ENCODE measurements at regions not wholly inside any gene's neighbourhood (a gene's known extent, or its start where the extent isn't known, plus 50 kb on each side); places are given as distances from the start of the nearest gene placed in this dataset.

DNA sequence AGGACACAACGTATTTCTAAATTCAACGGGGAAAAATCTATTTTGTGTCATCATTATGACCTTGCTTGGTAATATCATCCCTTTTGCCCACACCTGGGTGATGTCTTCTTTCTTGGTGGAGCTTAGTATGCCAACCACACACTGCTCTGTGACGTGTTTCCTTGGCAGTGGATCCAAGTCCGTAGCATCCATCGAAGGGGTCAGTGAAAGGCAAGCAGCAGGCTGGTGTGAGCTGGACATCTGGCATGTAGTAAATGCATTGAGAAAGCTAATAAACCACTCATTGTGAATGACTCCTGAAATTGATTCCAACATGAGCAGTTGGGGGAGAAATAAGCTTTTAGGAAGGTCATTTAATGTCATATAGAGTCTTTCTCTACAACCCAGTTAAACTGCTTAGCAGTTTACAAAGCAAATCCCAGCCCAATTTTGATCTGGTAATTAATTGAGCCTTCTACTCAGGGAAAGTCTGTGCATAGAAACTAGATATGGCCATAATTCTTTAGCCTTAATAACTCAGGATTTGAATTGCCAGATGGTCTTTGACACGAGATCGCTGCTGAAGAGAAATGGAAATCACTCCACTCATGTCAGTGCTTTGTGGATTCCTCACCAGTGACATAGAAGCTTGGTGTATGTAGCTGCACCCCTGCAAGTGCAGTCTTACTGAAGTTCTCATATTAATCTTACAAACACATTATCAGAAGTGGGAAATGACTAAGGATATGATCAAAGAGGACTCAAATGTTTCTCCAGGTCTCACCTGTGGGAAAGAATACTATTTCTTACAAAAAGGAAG is 494.8 kb downstream of the CMPK2 start:
- H3K4me3 Mint-ChIP-seq (ENCODE audit: unreplicated experiment), result no peak overlapping the region
- BruUV-seq (replicated peaks), result no TSS peak
- POLR2A ChIA-PET, result no interaction called here
- H3K36me3 Mint-ChIP-seq (ENCODE audit: insufficient read depth, unreplicated experiment), result no peaks in the 10 kb centered on the region
- H3K27me3 Mint-ChIP-seq (ENCODE audit: insufficient read depth, unreplicated experiment), result no peaks in the 10 kb centered on the region
- no peak for DNase-seq (ENCODE audit: unreplicated experiment)
- CTCF ChIA-PET, result interaction anchor here (1.1 kb wide), 1 partner anchor 11 kb away, joined by 5 read pairs; no protein-coding TSS in a partner anchor
- intact Hi-C loops (cut with micrococcal nuclease), result no loop called here
- no peak overlapping the region for H3K27ac Mint-ChIP-seq (ENCODE audit: low read depth, unreplicated experiment)
- peaks cover 5% of the 10 kb centered on the region for H3K4me1 Mint-ChIP-seq (ENCODE audit: insufficient read depth, unreplicated experiment)
- TF ChIP-seq, protein P1, sequence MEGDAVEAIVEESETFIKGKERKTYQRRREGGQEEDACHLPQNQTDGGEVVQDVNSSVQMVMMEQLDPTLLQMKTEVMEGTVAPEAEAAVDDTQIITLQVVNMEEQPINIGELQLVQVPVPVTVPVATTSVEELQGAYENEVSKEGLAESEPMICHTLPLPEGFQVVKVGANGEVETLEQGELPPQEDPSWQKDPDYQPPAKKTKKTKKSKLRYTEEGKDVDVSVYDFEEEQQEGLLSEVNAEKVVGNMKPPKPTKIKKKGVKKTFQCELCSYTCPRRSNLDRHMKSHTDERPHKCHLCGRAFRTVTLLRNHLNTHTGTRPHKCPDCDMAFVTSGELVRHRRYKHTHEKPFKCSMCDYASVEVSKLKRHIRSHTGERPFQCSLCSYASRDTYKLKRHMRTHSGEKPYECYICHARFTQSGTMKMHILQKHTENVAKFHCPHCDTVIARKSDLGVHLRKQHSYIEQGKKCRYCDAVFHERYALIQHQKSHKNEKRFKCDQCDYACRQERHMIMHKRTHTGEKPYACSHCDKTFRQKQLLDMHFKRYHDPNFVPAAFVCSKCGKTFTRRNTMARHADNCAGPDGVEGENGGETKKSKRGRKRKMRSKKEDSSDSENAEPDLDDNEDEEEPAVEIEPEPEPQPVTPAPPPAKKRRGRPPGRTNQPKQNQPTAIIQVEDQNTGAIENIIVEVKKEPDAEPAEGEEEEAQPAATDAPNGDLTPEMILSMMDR (IDR thresholded peaks at IDR 0.05; ENCODE audit: unreplicated experiment), result no peak
- H3K9me3 Mint-ChIP-seq (ENCODE audit: unreplicated experiment), result no peaks in the 10 kb centered on the region

DNA sequence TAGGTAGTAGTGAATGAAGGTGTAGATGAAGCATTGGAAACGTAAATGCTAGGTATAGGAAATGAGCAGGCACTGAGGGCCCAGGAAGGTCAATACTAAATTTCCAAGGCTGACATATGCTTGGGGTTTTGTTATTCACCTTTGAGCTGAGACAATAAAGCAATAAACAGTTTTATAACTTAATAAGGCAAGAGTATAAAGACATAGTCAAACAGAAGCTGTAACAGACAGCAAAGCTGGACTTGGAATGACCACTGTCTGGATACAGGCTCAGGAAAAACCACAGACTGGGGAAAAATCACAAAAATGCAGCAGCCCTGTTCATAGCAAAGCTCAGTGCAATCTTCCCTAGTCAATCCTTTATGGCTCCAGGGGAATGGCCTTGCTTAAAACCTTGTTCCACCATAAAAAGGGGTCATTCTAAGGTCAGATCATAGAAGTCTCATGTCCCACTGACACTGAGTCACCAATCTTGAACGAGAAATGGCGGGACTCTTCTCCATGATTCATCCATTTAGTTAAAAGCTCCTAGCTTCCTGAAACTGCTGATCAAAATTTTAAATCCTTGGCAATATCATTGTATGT is 493.3 kb downstream of the CMPK2 start:
- ChIA-PET POLR2A (interaction anchor here (1.1 kb wide), 1 partner anchor 10 kb away, joined by 3 read pairs; no protein-coding TSS in a partner anchor), CTCF (interaction anchor here (0.7 to 1.7 kb wide), 2 partner anchors 19 to 127 kb away, joined by 3 to 4 read pairs; no protein-coding TSS in a partner anchor)
- no TSS peak for BruUV-seq (replicated peaks)
- Mint-ChIP-seq H3K27me3 (ENCODE audit: insufficient read depth, unreplicated experiment) (no peaks in the 10 kb centered on the region), H3K36me3 (ENCODE audit: insufficient read depth, unreplicated experiment) (no peaks in the 10 kb centered on the region), H3K9me3 (ENCODE audit: unreplicated experiment) (no peaks in the 10 kb centered on the region), H3K27ac (ENCODE audit: low read depth, unreplicated experiment) (no peak overlapping the region), H3K4me3 (ENCODE audit: unreplicated experiment) (no peak overlapping the region), H3K4me1 (ENCODE audit: insufficient read depth, unreplicated experiment) (peaks cover 5% of the 10 kb centered on the region)
- intact Hi-C loops (cut with micrococcal nuclease), result no loop called here
- DNase-seq (ENCODE audit: unreplicated experiment), result peak; percentile 55
- TF ChIP-seq, protein P1 (IDR thresholded peaks at IDR 0.05; ENCODE audit: unreplicated experiment), result no peak

DNA sequence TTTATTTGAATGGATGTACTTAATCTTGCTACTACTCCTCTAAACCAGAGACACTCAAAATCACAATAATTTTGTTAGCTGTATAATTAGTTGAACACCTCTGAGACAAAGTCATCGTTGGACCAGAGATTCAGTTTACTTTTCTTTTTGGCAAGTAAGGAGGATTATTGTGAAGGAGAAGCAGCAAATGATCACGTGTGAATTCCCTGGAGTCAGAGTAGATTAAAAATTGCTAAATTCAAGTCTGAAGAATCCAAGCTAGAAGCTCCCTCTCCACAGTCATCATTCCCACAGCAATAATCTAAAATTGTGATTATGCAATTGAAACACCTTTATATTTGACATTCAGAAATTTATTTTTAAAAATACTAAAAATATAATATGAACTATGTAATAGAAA is 484.4 kb downstream of the CMPK2 start:
- peaks cover 7% of the 10 kb centered on the region for H3K9me3 Mint-ChIP-seq (ENCODE audit: unreplicated experiment)
- H3K4me1 Mint-ChIP-seq (ENCODE audit: insufficient read depth, unreplicated experiment), result no peaks in the 10 kb centered on the region
- H3K4me3 Mint-ChIP-seq (ENCODE audit: unreplicated experiment), result no peak overlapping the region
- no TSS peak for BruUV-seq (replicated peaks)
- DNase-seq (ENCODE audit: unreplicated experiment), result no peak
- H3K36me3 Mint-ChIP-seq (ENCODE audit: insufficient read depth, unreplicated experiment), result no peaks in the 10 kb centered on the region
- H3K27me3 Mint-ChIP-seq (ENCODE audit: insufficient read depth, unreplicated experiment), result no peaks in the 10 kb centered on the region
- ChIA-PET POLR2A (interaction anchor here (0.5 kb wide), 1 partner anchor 62 kb away, joined by 3 read pairs; no protein-coding TSS in a partner anchor), CTCF (no interaction called here)
- TF ChIP-seq, protein P1 (IDR thresholded peaks at IDR 0.05; ENCODE audit: unreplicated experiment), result no peak
- intact Hi-C loops (cut with micrococcal nuclease), result no loop called here
- H3K27ac Mint-ChIP-seq (ENCODE audit: low read depth, unreplicated experiment), result no peak overlapping the region

DNA sequence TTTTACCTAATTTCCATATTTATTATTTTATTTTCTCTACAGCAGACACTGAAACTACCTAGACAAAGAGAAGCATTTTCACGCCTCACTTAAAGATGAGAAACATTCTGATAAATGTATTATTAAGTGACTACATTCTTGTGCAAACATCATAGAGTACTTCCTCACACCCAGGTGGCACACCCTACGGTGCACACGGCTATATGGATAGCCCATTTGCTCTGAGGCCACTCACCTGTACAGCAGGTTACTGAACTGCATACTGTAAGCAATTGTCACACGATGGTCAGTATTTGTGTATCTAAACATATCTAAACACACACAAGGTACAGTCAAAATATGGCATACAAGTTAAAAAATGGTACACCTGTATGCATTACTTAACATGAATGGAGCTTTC is 481.4 kb downstream of the CMPK2 start:
- Mint-ChIP-seq H3K27me3 (ENCODE audit: insufficient read depth, unreplicated experiment) (no peaks in the 10 kb centered on the region), H3K9me3 (ENCODE audit: unreplicated experiment) (peaks cover 8% of the 10 kb centered on the region), H3K4me3 (ENCODE audit: unreplicated experiment) (no peak overlapping the region), H3K27ac (ENCODE audit: low read depth, unreplicated experiment) (no peak overlapping the region), H3K4me1 (ENCODE audit: insufficient read depth, unreplicated experiment) (no peaks in the 10 kb centered on the region), H3K36me3 (ENCODE audit: insufficient read depth, unreplicated experiment) (no peaks in the 10 kb centered on the region)
- CTCF ChIA-PET, result no interaction called here
- TF ChIP-seq, protein P1 (IDR thresholded peaks at IDR 0.05; ENCODE audit: unreplicated experiment), result no peak
- POLR2A ChIA-PET, result no interaction called here
- BruUV-seq (replicated peaks), result no TSS peak
- intact Hi-C loops (cut with micrococcal nuclease), result no loop called here
- DNase-seq (ENCODE audit: unreplicated experiment), result no peak

All from MCF 10A (cell line).